ENCODE measurements at regions not wholly inside any gene's neighbourhood (a gene's known extent, or its start where the extent isn't known, plus 50 kb on each side); places are given as distances from the start of the nearest gene placed in this dataset.

GRCh38 chr12:97767347-97767746 is 304.7 kb downstream of the RMST start:
- TF ChIP-seq BHLHE40 (IDR thresholded peaks at IDR 0.05; ENCODE audit: borderline replicate concordance) (no peak), FOXM1 (IDR thresholded peaks at IDR 0.05; ENCODE audit: borderline replicate concordance) (no peak), SP1 (IDR thresholded peaks at IDR 0.05) (no peak)
